ENCODE measurements at regions not wholly inside any gene's neighbourhood (a gene's known extent, or its start where the extent isn't known, plus 50 kb on each side); places are given as distances from the start of the nearest gene placed in this dataset.

DNA sequence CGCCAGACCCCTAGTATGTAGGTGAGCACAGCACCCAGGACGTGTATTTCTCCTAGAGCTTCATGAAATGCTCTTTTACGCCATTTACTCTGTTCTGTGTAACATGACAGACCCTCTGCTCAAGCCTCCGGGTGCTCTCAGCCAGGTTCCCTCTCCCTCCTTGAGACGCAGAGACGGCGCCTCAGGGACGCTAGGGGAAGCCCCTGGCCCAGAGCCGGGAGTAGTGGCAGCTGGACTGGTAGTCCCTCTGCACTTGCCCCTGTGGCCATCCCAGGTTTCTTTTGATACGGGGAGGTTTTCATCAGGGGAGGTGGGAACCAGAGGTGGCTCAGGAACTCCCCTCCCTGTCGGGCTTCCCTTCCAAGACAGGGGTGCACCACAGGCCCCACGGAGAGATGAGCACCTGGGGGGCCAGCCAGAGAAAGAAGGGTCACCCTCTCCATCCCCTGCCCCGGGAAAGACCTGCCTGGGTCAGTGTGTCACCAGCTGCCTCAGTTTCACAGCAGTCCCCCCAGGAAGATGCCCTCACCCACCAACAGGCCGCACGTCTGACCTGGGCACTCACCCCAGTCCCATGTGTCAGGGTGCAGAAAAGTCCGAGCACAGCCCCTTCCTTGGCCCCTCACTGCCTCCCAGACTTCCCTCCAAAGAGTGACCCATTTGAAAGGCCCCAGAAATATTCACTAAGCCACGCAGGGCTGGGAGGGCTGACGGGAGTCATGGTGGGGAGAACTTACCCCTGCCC is 58.1 kb upstream of the AFDN start:
- TF ChIP-seq, protein P1, sequence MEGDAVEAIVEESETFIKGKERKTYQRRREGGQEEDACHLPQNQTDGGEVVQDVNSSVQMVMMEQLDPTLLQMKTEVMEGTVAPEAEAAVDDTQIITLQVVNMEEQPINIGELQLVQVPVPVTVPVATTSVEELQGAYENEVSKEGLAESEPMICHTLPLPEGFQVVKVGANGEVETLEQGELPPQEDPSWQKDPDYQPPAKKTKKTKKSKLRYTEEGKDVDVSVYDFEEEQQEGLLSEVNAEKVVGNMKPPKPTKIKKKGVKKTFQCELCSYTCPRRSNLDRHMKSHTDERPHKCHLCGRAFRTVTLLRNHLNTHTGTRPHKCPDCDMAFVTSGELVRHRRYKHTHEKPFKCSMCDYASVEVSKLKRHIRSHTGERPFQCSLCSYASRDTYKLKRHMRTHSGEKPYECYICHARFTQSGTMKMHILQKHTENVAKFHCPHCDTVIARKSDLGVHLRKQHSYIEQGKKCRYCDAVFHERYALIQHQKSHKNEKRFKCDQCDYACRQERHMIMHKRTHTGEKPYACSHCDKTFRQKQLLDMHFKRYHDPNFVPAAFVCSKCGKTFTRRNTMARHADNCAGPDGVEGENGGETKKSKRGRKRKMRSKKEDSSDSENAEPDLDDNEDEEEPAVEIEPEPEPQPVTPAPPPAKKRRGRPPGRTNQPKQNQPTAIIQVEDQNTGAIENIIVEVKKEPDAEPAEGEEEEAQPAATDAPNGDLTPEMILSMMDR (IDR thresholded peaks at IDR 0.05; ENCODE audit: poor library complexity, severe bottlenecking) = no peak
- TF ChIP-seq POLR2AphosphoS5 (IDR thresholded peaks at IDR 0.05) (no peak), EP300 (conservative IDR thresholded peaks at IDR 0.05; ENCODE audit: poor library complexity, severe bottlenecking) (no peak), EZH2 (IDR thresholded peaks at IDR 0.05; ENCODE audit: borderline replicate concordance, insufficient read depth, low read length, poor library complexity, severe bottlenecking) (no peak)
